PC-3 (cell line): ENCODE measurements at regions not wholly inside any gene's neighbourhood (a gene's known extent, or its start where the extent isn't known, plus 50 kb on each side); places are given as distances from the start of the nearest gene placed in this dataset.

Experiments
- ATAC-seq: fragments of 200-7000 bp; cut with Tn5 transposase; 2 replicates; pipeline ENCODE4 v1.9.1; 2020; ENCODE audit warnings: mild to moderate bottlenecking, moderate library complexity
- BruUV-seq: library from RNA; stranded (reverse); fragments of 400-500 nt; replicated peaks from 2 replicates; lab custom pipeline; 2021; lab: Mats Ljungman, UMichigan
- CTCF ChIA-PET: fragments of 300-600 bp; sonication (Branson Sonifier 250); formaldehyde crosslinking; loops from one replicate; lab custom pipeline; 2022; ENCODE audit warnings: antibody characterized with exemption; lab: Charles Lee
- POLR2A ChIA-PET: fragments of 300-600 bp; sonication (Branson Sonifier 250); formaldehyde crosslinking; loops from one replicate; lab custom pipeline; 2022; ENCODE audit warnings: antibody characterized with exemption; ENCODE audit not compliant: unreplicated experiment; lab: Charles Lee
- DNase-seq: peaks from one replicate; pipeline ENCODE4 v3.0.0-alpha.2; 2015
- H2AFZ ChIP-seq: fragments of 300-600 bp; sonication (generic); 2 replicates; pipeline ENCODE4 v1.6.0; 2016; ENCODE audit warnings: antibody characterized with exemption, low read length
- H3F3A ChIP-seq: fragments of 300-600 bp; sonication (generic); one replicate; pipeline ENCODE4 v1.6.0; 2017; ENCODE audit warnings: antibody characterized with exemption, low read length, control low read depth, mild to moderate bottlenecking; ENCODE audit not compliant: unreplicated experiment
- H3K27ac ChIP-seq: fragments of 300-600 bp; sonication (generic); 2 replicates; pipeline ENCODE4 v1.5.1; 2016; ENCODE audit warnings: mild to moderate bottlenecking, low read length
- H3K27me3 ChIP-seq: fragments of 300-600 bp; sonication (generic); 2 replicates; pipeline ENCODE4 v1.6.1; 2016; ENCODE audit warnings: low read length, mixed read lengths
- H3K36me3 ChIP-seq: fragments of 300-600 bp; sonication (generic); 2 replicates; pipeline ENCODE4 v1.6.1; 2016; ENCODE audit warnings: low read depth, mixed run types, low read length, mixed read lengths
- H3K4me1 ChIP-seq: fragments of 300-600 bp; sonication (generic); 2 replicates; pipeline ENCODE4 v1.5.1; 2016; ENCODE audit warnings: low read length; ENCODE audit not compliant: insufficient read depth
- H3K4me2 ChIP-seq: fragments of 300-600 bp; sonication (generic); 2 replicates; pipeline ENCODE4 v1.6.0; 2016; ENCODE audit warnings: low read length
- H3K4me3 ChIP-seq: fragments of 300-600 bp; sonication (generic); 2 replicates; pipeline ENCODE4 v1.5.1; 2016; ENCODE audit warnings: mild to moderate bottlenecking, low read length, mixed read lengths
- H3K79me2 ChIP-seq: fragments of 300-600 bp; sonication (generic); 2 replicates; pipeline ENCODE4 v1.6.1; 2017; ENCODE audit warnings: low read length, mixed read lengths
- H3K9ac ChIP-seq: fragments of 300-600 bp; sonication (generic); 2 replicates; pipeline ENCODE4 v1.6.0; 2016; ENCODE audit warnings: mild to moderate bottlenecking, low read length
- H3K9me2 ChIP-seq: fragments of 300-600 bp; sonication (generic); replicated peaks from 2 replicates; pipeline ENCODE4 v1.6.1; 2016; ENCODE audit warnings: mixed run types, low read length, mixed read lengths
- H3K9me3 ChIP-seq: fragments of 300-600 bp; sonication (generic); 2 replicates; pipeline ENCODE4 v1.6.1; 2016; ENCODE audit warnings: low read length, mixed read lengths
- H4K20me1 ChIP-seq: fragments of 300-600 bp; sonication (generic); 2 replicates; pipeline ENCODE4 v1.6.1; 2016; ENCODE audit warnings: low read length, mixed read lengths
- CTCF ChIP-seq: fragments of 300-600 bp; sonication (generic); conservative IDR thresholded peaks from 2 replicates; pipeline ENCODE4 v1.5.1; 2017; ENCODE audit warnings: antibody characterized with exemption, low read depth, mild to moderate bottlenecking, low read length
- EZH2 ChIP-seq: fragments of 300-600 bp; sonication (generic); IDR thresholded peaks from one replicate; pipeline ENCODE4 v1.6.1; 2017; ENCODE audit warnings: antibody characterized with exemption, mild to moderate bottlenecking, low read length; ENCODE audit not compliant: unreplicated experiment
- EZH2phosphoT487 ChIP-seq: fragments of 300-600 bp; sonication (generic); IDR thresholded peaks from 2 replicates; pipeline ENCODE4 v1.6.1; 2018; ENCODE audit warnings: mild to moderate bottlenecking, antibody characterized with exemption, low read length, borderline replicate concordance
- intact Hi-C: fragments of 100-400 bp; cut with micrococcal nuclease; formaldehyde crosslinking; loops from 2 replicates; pipeline ENCODE4 v1.9.0; 2023

- no peak for ATAC-seq
- TF ChIP-seq CTCF: no peak
- no peak for TF ChIP-seq EZH2phosphoT487
- TF ChIP-seq EZH2: no peak
- no peaks in the 10 kb centered on the region for H4K20me1 ChIP-seq
- H3K9ac ChIP-seq: no peak overlapping the region
- H3K4me1 ChIP-seq: no peaks in the 10 kb centered on the region
- POLR2A ChIA-PET: no interaction called here
- no peak overlapping the region for H3K4me3 ChIP-seq
- H3K27ac ChIP-seq: no peak overlapping the region
- H3K27me3 ChIP-seq: peaks cover 6% of the 10 kb centered on the region; the same call in 1 of the 2 replicates
- no TSS peak for BruUV-seq
- H3K36me3 ChIP-seq: no peaks in the 10 kb centered on the region
- CTCF ChIA-PET: no interaction called here
- no peaks in the 10 kb centered on the region for H3F3A ChIP-seq
- H3K79me2 ChIP-seq: no peaks in the 10 kb centered on the region
- no peak overlapping the region for H2AFZ ChIP-seq
- intact Hi-C loops: no loop called here
- H3K9me2 ChIP-seq: no peaks in the 10 kb centered on the region
- H3K4me2 ChIP-seq: no peak overlapping the region
- H3K9me3 ChIP-seq: no peaks in the 10 kb centered on the region
- DNase-seq: no peak
Measured at GRCh38 chr13:50760751-50761150, 82.7 kb downstream of the DLEU7 start.

- no peak overlapping the region for H3K27ac ChIP-seq
- no TSS peak for BruUV-seq
- H3K27me3 ChIP-seq: peaks cover 6% of the 10 kb centered on the region; the same call in 1 of the 2 replicates
- H3K4me3 ChIP-seq: no peak overlapping the region
- CTCF ChIA-PET: no interaction called here
- H3K4me1 ChIP-seq: no peaks in the 10 kb centered on the region
- no peaks in the 10 kb centered on the region for H3F3A ChIP-seq
- H2AFZ ChIP-seq: no peak overlapping the region
- no peaks in the 10 kb centered on the region for H4K20me1 ChIP-seq
- no peaks in the 10 kb centered on the region for H3K36me3 ChIP-seq
- POLR2A ChIA-PET: no interaction called here
- no peak for TF ChIP-seq EZH2
- TF ChIP-seq CTCF: no peak
- no peak for TF ChIP-seq EZH2phosphoT487
- DNase-seq: no peak
- intact Hi-C loops: no loop called here
- no peak for ATAC-seq
- no peaks in the 10 kb centered on the region for H3K79me2 ChIP-seq
- no peak overlapping the region for H3K9ac ChIP-seq
- no peaks in the 10 kb centered on the region for H3K9me2 ChIP-seq
- H3K4me2 ChIP-seq: no peak overlapping the region
- no peaks in the 10 kb centered on the region for H3K9me3 ChIP-seq
Measured at GRCh38 chr13:50761406-50761805, 82.1 kb downstream of the DLEU7 start.

DNA sequence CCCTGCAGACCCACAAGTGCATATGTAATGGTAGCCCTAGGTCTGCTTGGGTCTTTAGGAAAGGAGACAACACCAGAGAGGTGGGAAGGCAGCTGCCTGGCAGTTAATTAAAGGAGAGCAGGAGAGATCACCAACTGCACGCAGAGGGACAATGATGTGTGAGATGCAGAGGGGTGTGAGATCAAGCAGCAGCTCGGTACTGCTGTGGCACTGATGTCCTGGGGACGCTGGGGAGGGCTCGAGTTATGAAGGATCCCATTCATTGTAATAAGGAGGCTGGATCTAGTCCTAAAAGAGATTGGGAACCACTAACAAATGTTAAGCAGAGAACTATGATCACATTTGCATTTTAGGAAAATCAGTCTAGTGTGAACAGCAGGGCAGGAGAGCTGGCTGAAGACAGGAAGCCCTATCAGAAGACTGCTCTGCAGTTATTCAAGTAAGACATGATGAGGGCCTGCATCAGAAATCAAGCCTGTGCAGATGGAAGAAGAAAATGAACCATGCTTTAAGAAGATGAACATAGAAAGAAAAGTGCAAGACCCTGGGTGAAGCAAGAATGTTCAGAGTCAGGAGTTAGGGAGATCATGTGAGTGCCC lies 80.4 kb downstream of the DLEU7 start:
- BruUV-seq: no TSS peak
- no peak for DNase-seq
- Histone ChIP-seq H3K9me3 (no peaks in the 10 kb centered on the region), H3K4me3 (no peak overlapping the region), H3K27ac (no peak overlapping the region), H3K4me1 (no peaks in the 10 kb centered on the region), H3K79me2 (no peaks in the 10 kb centered on the region), H3K9me2 (no peaks in the 10 kb centered on the region), H3K36me3 (no peaks in the 10 kb centered on the region), H3K9ac (no peak overlapping the region), H3K4me2 (no peak overlapping the region), H3F3A (no peaks in the 10 kb centered on the region), H4K20me1 (no peaks in the 10 kb centered on the region), H2AFZ (no peak overlapping the region), H3K27me3 (peaks cover 6% of the 10 kb centered on the region; the same call in 1 of the 2 replicates)
- ChIA-PET POLR2A (no interaction called here), CTCF (no interaction called here)
- intact Hi-C loops: no loop called here
- TF ChIP-seq CTCF (no peak), EZH2phosphoT487 (no peak), EZH2 (no peak)
- ATAC-seq: no peak
